Astrocyte of the spinal cord (primary cell): ENCODE measurements at regions not wholly inside any gene's neighbourhood (a gene's known extent, or its start where the extent isn't known, plus 50 kb on each side); places are given as distances from the start of the nearest gene placed in this dataset.
"Not testable (repeated sequence)": the region's sequence is repeated elsewhere in the genome, so short reads cannot be mapped to it uniquely, and the experiment has no call there.

Source experiments
- DNase-seq: peaks from one replicate; pipeline ENCODE4 v3.0.0; 2011; ENCODE audit warnings: low read depth, low spot score
- H3K4me3 ChIP-seq: 2 replicates; pipeline ENCODE4 v1.5.1; 2011; ENCODE audit warnings: low read depth, mild to moderate bottlenecking, low read length, moderate library complexity
- in situ Hi-C: cut with HindIII; loops from 2 replicates; pipeline ENCODE4 v1.10.0; 2017; ENCODE audit warnings: low sequenced_read_pairs
- TF ChIP-seq, protein P1 (sequence below): IDR thresholded peaks from 2 replicates; pipeline ENCODE4 v1.5.1; 2012; ENCODE audit warnings: low read depth, mild to moderate bottlenecking, low read length, inconsistent platforms

DNA sequence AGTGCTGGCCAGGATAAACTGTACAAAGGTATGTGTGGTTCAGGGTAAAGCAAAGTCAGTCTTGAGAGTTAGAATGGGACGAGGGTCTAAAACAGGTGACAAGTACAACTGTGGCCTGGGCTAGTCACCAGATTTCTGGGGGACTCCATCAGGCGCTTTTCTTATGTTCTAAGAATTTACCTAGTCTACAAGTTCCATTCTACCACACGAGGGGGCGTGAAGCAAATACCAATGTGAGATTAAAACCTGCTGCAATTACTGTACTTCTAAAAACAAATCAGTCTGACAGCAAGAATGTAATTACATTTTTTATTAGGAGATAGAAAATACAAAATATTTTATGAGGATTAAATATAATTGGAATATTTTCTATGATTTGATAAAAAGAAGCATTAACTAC lies 146.5 kb downstream of the ALOX5 start:
- in situ Hi-C loops, result no loop called here
- DNase-seq, result no peak
- TF ChIP-seq, protein P1, sequence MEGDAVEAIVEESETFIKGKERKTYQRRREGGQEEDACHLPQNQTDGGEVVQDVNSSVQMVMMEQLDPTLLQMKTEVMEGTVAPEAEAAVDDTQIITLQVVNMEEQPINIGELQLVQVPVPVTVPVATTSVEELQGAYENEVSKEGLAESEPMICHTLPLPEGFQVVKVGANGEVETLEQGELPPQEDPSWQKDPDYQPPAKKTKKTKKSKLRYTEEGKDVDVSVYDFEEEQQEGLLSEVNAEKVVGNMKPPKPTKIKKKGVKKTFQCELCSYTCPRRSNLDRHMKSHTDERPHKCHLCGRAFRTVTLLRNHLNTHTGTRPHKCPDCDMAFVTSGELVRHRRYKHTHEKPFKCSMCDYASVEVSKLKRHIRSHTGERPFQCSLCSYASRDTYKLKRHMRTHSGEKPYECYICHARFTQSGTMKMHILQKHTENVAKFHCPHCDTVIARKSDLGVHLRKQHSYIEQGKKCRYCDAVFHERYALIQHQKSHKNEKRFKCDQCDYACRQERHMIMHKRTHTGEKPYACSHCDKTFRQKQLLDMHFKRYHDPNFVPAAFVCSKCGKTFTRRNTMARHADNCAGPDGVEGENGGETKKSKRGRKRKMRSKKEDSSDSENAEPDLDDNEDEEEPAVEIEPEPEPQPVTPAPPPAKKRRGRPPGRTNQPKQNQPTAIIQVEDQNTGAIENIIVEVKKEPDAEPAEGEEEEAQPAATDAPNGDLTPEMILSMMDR, result no peak
- H3K4me3 ChIP-seq, result no peak overlapping the region

DNA sequence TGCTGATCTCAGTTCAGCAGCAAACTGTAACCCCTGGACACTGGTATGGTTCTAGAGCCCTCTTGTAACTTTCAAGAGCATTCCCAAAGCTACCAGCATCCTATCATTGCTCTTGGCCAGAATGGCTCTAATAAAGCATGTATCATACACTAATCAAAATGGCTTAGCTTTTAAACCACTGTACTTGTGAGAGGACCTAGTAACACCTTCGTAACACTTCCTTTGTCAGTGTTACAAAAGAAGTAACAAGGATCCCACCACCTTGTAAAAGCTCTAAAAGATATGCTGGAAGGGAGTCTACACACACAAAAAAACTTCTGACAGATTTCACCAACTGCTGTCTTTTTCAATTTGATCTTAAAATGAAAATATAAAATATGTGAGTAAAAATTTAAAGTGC lies 144.7 kb downstream of the ALOX5 start:
- in situ Hi-C loops, result no loop called here
- no peak overlapping the region for H3K4me3 ChIP-seq
- TF ChIP-seq, protein P1, result no peak
- no peak for DNase-seq

DNA sequence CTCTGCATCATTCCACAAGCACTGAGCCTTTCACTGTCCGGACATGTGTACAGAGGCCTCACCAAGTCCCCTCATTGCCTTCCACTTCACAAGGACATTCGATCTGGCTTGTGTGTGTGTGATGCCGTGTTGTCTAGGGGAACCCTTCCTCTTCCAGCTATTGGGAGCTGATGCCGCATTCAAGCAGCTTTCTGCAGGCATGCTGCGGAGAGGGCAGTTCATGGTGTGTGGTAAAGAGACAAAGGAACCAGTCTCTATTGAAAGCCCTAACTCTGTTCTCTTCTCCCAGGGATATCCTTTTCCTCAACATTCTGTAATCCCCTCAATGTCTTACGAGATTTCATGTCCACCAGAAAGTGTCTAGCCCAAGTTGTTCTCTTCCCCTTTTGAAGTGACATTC lies 141.6 kb downstream of the ALOX5 start:
- DNase-seq, result no peak
- TF ChIP-seq, protein P1, result no peak
- no peak overlapping the region for H3K4me3 ChIP-seq
- in situ Hi-C loops, result no loop called here

DNA sequence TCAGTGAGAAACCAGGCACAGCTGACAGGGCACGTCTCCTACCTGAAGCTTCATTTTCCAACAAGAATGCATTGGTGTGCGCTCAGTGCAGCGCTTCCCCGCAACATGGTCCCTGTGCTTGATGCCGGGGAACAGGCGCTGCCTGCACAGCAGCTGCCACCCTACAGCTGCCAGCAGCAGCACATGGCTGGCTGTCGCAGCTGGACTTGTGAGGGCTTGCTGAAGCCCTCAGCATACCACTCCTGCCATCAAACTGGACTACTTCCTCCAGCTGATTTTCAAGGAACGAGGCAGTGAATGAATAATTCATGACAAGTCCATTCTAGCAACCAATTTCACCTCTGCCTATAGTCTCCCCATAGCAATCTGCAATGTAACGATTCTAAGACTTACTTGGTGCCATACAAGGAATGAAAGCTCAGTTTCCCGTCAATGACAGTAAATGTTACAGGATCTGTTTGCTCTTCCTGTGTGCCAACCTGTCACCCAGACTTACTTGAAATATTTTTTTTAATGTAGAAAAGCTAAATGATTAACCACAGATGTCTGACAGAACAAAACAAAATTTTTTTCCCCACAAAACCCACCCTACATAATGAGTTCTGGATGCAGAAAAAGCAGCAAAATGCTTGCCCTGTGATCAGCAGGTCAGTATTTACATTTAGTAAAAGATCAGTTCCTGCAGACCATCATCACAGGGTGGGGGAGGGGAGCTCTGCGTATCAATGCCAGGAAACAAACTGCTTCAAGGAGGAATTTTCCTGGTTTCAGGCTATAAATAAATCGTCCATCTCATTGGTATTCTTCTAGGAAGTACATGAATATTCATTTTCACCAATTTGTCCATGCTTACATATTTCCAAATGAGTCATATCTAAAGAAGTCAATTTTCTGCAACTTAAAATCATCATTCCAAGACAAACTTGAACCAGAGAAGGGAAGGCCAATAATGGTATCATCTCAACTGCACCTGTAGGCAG lies 140.6 kb downstream of the ALOX5 start:
- DNase-seq, result no peak
- in situ Hi-C loops, result no loop called here
- H3K4me3 ChIP-seq, result no peak overlapping the region
- TF ChIP-seq, protein P1, result no peak

DNA sequence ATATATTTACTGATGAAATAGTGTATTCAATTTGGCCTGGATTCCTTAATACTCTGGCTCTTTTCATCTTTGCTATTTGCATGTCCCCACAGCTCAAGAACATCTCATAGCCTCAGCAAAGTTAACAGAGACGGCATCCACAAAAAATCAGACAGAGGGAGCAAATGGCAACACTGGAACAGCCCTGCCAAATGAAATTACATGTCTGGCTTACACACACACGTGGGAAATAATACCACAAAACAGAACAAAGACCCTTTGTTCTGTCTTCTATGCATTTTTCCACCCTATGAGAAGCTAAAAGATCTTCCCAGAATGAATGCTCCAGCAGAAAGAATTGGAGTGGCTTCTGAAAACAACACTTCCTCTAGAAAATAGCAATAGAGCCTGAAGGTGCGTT lies 139.5 kb downstream of the ALOX5 start:
- TF ChIP-seq, protein P1, result no peak
- in situ Hi-C loops, result no loop called here
- no peak for DNase-seq
- H3K4me3 ChIP-seq, result no peak overlapping the region

DNA sequence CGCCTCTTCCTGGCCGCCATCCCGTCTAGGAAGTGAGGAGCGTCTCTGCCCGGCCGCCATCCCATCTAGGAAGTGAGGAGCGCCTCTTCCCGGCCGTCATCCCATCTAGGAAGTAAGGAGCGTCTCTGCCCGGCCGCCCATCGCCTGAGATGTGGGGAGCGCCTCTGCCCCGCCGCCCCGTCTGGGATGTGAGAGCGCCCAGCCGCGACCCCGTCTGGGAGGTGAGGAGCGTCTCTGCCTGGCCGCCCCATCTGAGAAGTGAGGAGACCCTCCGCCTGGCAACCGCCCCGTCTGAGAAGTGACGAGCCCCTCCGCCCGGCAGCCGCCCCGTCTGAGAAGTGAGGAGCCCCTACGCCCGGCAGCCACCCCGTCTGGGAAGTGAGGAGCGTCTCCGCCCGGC lies 137.9 kb downstream of the ALOX5 start:
- H3K4me3 ChIP-seq, DNase-seq, in situ Hi-C loops: not testable (repeated sequence)

DNA sequence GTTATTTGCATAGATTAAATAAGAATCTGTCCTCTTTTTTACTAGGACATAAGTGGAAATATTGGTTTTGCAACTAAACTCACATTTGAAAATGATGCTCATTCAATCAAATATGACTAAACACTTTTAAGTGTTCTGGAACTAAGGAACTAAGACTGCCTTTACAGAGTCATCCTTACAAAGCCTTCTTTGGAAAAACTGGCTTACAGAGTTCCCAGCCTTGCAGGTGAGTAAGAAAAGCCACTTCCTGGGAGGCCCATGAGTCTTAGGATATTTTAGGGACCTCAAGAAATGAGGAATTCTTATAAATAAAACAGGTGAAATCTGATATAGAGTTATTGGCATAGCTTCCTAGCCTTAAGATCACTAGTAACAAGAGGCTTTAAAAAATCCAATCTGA lies 135.5 kb downstream of the ALOX5 start:
- TF ChIP-seq, protein P1, result no peak
- in situ Hi-C loops, result no loop called here
- DNase-seq, result no peak
- H3K4me3 ChIP-seq, result no peak overlapping the region
